Osteoblast (primary cell): ENCODE measurements at regions not wholly inside any gene's neighbourhood (a gene's known extent, or its start where the extent isn't known, plus 50 kb on each side); places are given as distances from the start of the nearest gene placed in this dataset.

ENCODE experiments used
- DNase-seq: peaks from one replicate; pipeline ENCODE4 v3.0.0; 2011; ENCODE audit warnings: low spot score, mixed read lengths; ENCODE audit not compliant: insufficient read length; ENCODE audit errors: missing footprints
- H2AFZ ChIP-seq: 2 replicates; pipeline ENCODE4 v1.6.0; 2011; ENCODE audit warnings: mild to moderate bottlenecking, low read length
- H3K27ac ChIP-seq: 2 replicates; pipeline ENCODE4 v1.5.1; 2011; ENCODE audit warnings: mild to moderate bottlenecking, low read depth, low read length, moderate library complexity
- H3K27me3 ChIP-seq: 2 replicates; pipeline ENCODE4 v1.6.0; 2012; ENCODE audit warnings: mild to moderate bottlenecking, control low read depth, inconsistent platforms, low read length, moderate library complexity; ENCODE audit not compliant: insufficient read depth
- H3K36me3 ChIP-seq: 2 replicates; pipeline ENCODE4 v1.5.1; 2011; ENCODE audit warnings: mild to moderate bottlenecking, low read length, control low read depth, moderate library complexity; ENCODE audit not compliant: insufficient read depth
- H3K4me1 ChIP-seq: 2 replicates; pipeline ENCODE4 v1.5.1; 2011; ENCODE audit warnings: mild to moderate bottlenecking, low read length, control low read depth, moderate library complexity; ENCODE audit not compliant: insufficient read depth
- H3K4me2 ChIP-seq: 2 replicates; pipeline ENCODE4 v1.6.0; 2011; ENCODE audit warnings: mild to moderate bottlenecking, low read length; ENCODE audit not compliant: insufficient read depth
- H3K4me3 ChIP-seq: fragments of 200-600 bp; sonication (generic); 3 replicates; pipeline ENCODE4 v1.5.1; 2012; ENCODE audit warnings: mild to moderate bottlenecking, low read length, inconsistent platforms; ENCODE audit not compliant: insufficient read depth
- H3K79me2 ChIP-seq: 2 replicates; pipeline ENCODE4 v1.6.0; 2012; ENCODE audit warnings: mild to moderate bottlenecking, low read length, control low read depth, inconsistent platforms; ENCODE audit not compliant: insufficient read depth
- H3K9me3 ChIP-seq: 2 replicates; pipeline ENCODE4 v1.5.1; 2011; ENCODE audit warnings: low read depth, low read length, control low read depth
- H4K20me1 ChIP-seq: 2 replicates; pipeline ENCODE4 v1.6.0; 2012; ENCODE audit warnings: mild to moderate bottlenecking, low read length, control low read depth; ENCODE audit not compliant: insufficient read depth
- CTCF ChIP-seq: IDR thresholded peaks from 2 replicates; pipeline ENCODE4 v1.5.1; 2011; ENCODE audit warnings: mild to moderate bottlenecking, low read depth, low read length, moderate library complexity; ENCODE audit errors: extremely low read depth

DNA sequence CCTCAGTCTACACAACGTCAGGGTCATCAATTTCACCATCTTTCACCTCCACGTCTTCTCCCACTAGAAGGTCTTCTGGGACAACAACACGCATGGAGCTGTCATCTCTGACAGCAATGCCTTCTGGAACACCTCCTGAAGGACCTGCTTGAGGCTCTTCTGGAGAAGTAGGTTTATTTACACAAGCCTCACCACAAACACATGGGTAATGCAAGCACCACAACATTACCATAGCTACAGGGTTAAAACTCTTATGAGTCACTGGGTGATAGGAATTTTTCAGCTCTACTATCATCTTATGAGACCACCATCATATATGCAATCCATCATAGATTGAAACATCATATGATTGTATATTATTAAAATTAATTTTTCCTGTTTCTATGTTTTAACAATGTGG, 215.4 kb downstream of the CHD9NB start:
- no peaks in the 10 kb centered on the region for H3K4me1 ChIP-seq
- no peak overlapping the region for H3K27ac ChIP-seq
- TF ChIP-seq CTCF, result no peak
- H3K36me3 ChIP-seq, result no peaks in the 10 kb centered on the region
- H3K4me3 ChIP-seq, result no peak overlapping the region
- no peak overlapping the region for H2AFZ ChIP-seq
- no peak for DNase-seq
- H4K20me1 ChIP-seq, result no peaks in the 10 kb centered on the region
- H3K27me3 ChIP-seq, result no peaks in the 10 kb centered on the region
- H3K4me2 ChIP-seq, result no peak overlapping the region
- no peaks in the 10 kb centered on the region for H3K79me2 ChIP-seq
- no peaks in the 10 kb centered on the region for H3K9me3 ChIP-seq

GRCh38 chr16:52834736-52835465, 217.8 kb downstream of the CHD9NB start:
- H3K27me3 ChIP-seq, result no peaks in the 10 kb centered on the region
- no peak overlapping the region for H2AFZ ChIP-seq
- H3K27ac ChIP-seq, result no peak overlapping the region
- H3K79me2 ChIP-seq, result no peaks in the 10 kb centered on the region
- no peaks in the 10 kb centered on the region for H3K4me1 ChIP-seq
- H3K9me3 ChIP-seq, result no peaks in the 10 kb centered on the region
- no peak for DNase-seq
- H3K36me3 ChIP-seq, result no peaks in the 10 kb centered on the region
- H4K20me1 ChIP-seq, result no peaks in the 10 kb centered on the region
- H3K4me2 ChIP-seq, result no peak overlapping the region
- no peak overlapping the region for H3K4me3 ChIP-seq
- no peak for TF ChIP-seq CTCF

GRCh38 chr16:52832771-52833170, 219.9 kb downstream of the CHD9NB start:
- no peak overlapping the region for H3K4me3 ChIP-seq
- no peaks in the 10 kb centered on the region for H3K36me3 ChIP-seq
- no peaks in the 10 kb centered on the region for H4K20me1 ChIP-seq
- H3K4me2 ChIP-seq, result no peak overlapping the region
- H3K79me2 ChIP-seq, result no peaks in the 10 kb centered on the region
- TF ChIP-seq CTCF, result no peak
- DNase-seq, result no peak
- H3K9me3 ChIP-seq, result no peaks in the 10 kb centered on the region
- H3K27ac ChIP-seq, result no peak overlapping the region
- no peaks in the 10 kb centered on the region for H3K27me3 ChIP-seq
- H3K4me1 ChIP-seq, result no peaks in the 10 kb centered on the region
- no peak overlapping the region for H2AFZ ChIP-seq

- H2AFZ ChIP-seq, result no peak overlapping the region
- no peaks in the 10 kb centered on the region for H3K27me3 ChIP-seq
- TF ChIP-seq CTCF, result no peak
- no peaks in the 10 kb centered on the region for H3K4me1 ChIP-seq
- H3K36me3 ChIP-seq, result no peaks in the 10 kb centered on the region
- H3K4me2 ChIP-seq, result no peak overlapping the region
- no peak overlapping the region for H3K4me3 ChIP-seq
- no peaks in the 10 kb centered on the region for H3K9me3 ChIP-seq
- peak; percentile 31 for DNase-seq
- no peaks in the 10 kb centered on the region for H3K79me2 ChIP-seq
- H3K27ac ChIP-seq, result no peak overlapping the region
- no peaks in the 10 kb centered on the region for H4K20me1 ChIP-seq
Observed at GRCh38 chr16:52827456-52827855, 225.2 kb downstream of the CHD9NB start.
